H1 (cell line): ENCODE measurements at regions not wholly inside any gene's neighbourhood (a gene's known extent, or its start where the extent isn't known, plus 50 kb on each side); places are given as distances from the start of the nearest gene placed in this dataset.

Experiments
- CTCF ChIA-PET: fragments of 300-600 bp; sonication (Branson Sonifier 250); formaldehyde crosslinking; loops from one replicate; lab custom pipeline; 2021; ENCODE audit not compliant: partially characterized antibody; lab: Charles Lee
- POLR2A ChIA-PET: fragments of 300-600 bp; sonication (Branson Sonifier 250); formaldehyde crosslinking; loops from one replicate; lab custom pipeline; 2021; ENCODE audit warnings: inconsistent platforms; ENCODE audit not compliant: partially characterized antibody; lab: Charles Lee
- DNase-seq, 2 experiments: peaks; one replicate each; pipeline versions ENCODE4 v3.0.0 to v3.0.0-alpha.2; 2010 to 2022; ENCODE audit warnings: low spot score in 2 of 2, low read depth in 1 of 2, mixed read lengths in 1 of 2
- FAIRE-seq: peaks from 2 replicates; lab custom pipeline; 2011; peaks lifted over from hg19 to GRCh38; lab: Jason Lieb, UNC
- H2AFZ ChIP-seq: 2 replicates; pipeline ENCODE4 v1.8.1; 2012; ENCODE audit warnings: low read length, inconsistent platforms
- H2AK5ac ChIP-seq: 2 replicates; pipeline ENCODE4 v1.6.1; 2013; ENCODE audit warnings: low read depth, low read length
- H2BK120ac ChIP-seq: replicated peaks from 2 replicates; pipeline ENCODE3; 2013; ENCODE audit warnings: low read depth, low read length, inconsistent platforms
- H2BK12ac ChIP-seq: 2 replicates; pipeline ENCODE4 v1.6.1; 2013; ENCODE audit warnings: low read depth, low read length
- H2BK15ac ChIP-seq: 2 replicates; pipeline ENCODE4 v1.6.1; 2013; ENCODE audit warnings: low read length
- H2BK20ac ChIP-seq: 2 replicates; pipeline ENCODE4 v1.6.1; 2013; ENCODE audit warnings: low read length
- H2BK5ac ChIP-seq: 2 replicates; pipeline ENCODE4 v1.6.1; 2013; ENCODE audit warnings: low read depth, low read length
- H3K14ac ChIP-seq: 2 replicates; pipeline ENCODE4 v1.6.1; 2013; ENCODE audit warnings: inconsistent platforms; ENCODE audit not compliant: insufficient read length
- H3K18ac ChIP-seq: 2 replicates; pipeline ENCODE4 v1.6.1; 2013; ENCODE audit warnings: low read length; ENCODE audit errors: extremely low read depth
- H3K23ac ChIP-seq: 2 replicates; pipeline ENCODE4 v1.6.1; 2013; ENCODE audit warnings: inconsistent platforms; ENCODE audit not compliant: insufficient read length
- H3K23me2 ChIP-seq: 2 replicates; pipeline ENCODE4 v1.6.1; 2013; ENCODE audit warnings: low read depth, low read length
- H3K27ac ChIP-seq: 2 replicates; pipeline ENCODE4 v1.6.1; 2011; ENCODE audit warnings: low read depth, low read length, inconsistent platforms
- H3K27me3 ChIP-seq, 4 experiments: replicated peaks in 1 of 4; 1 replicate in 1 of 4; 2 replicates in 3 of 4; pipeline versions ENCODE4 v1.6.1 to v1.8.1; 2011 to 2013; ENCODE audit warnings: low read length in 3 of 4, mild to moderate bottlenecking in 3 of 4, inconsistent platforms in 2 of 4, mixed read lengths in 2 of 4, moderate library complexity in 1 of 4; ENCODE audit not compliant: control insufficient read depth in 3 of 4, insufficient read depth in 3 of 4; ENCODE audit errors: extremely low read depth in 1 of 4
- H3K36me3 ChIP-seq, 4 experiments: 2 replicates each; pipeline versions ENCODE4 v1.6.1 to v1.8.1; 2011 to 2013; ENCODE audit warnings: mild to moderate bottlenecking in 4 of 4, low read length in 3 of 4, moderate library complexity in 2 of 4, control low read depth in 1 of 4, inconsistent platforms in 1 of 4; ENCODE audit not compliant: insufficient read depth in 4 of 4, control insufficient read depth in 2 of 4
- H3K4ac ChIP-seq: replicated peaks from 2 replicates; pipeline ENCODE3; 2013; ENCODE audit warnings: low read length, low read depth, mixed read lengths, inconsistent platforms; ENCODE audit not compliant: insufficient read length
- H3K4me1 ChIP-seq, 4 experiments: replicated peaks in 1 of 4; 1 replicate in 1 of 4; 2 replicates in 3 of 4; pipeline versions ENCODE4 v1.6.1 to v1.8.1; 2011 to 2013; ENCODE audit warnings: low read length in 3 of 4, inconsistent platforms in 2 of 4, mixed read lengths in 1 of 4; ENCODE audit not compliant: insufficient read depth in 4 of 4, control insufficient read depth in 3 of 4
- H3K4me2 ChIP-seq, 2 experiments: 2 replicates each; pipeline versions ENCODE4 v1.6.1 to v1.8.1; 2011 to 2013; ENCODE audit warnings: low read depth in 2 of 2, low read length in 2 of 2, control low read depth in 1 of 2, inconsistent platforms in 1 of 2, mild to moderate bottlenecking in 1 of 2; ENCODE audit not compliant: insufficient read depth in 1 of 2
- H3K4me3 ChIP-seq, 4 experiments: fragments of 200-600, 300-600 bp in 1 of 4; sonication (generic), shearing (Covaris generic), sonication (Bioruptor Twin) in 1 of 4; 2 replicates each; pipeline versions ENCODE4 v1.5.1 to v1.8.1; 2011 to 2016; ENCODE audit warnings: low read length in 4 of 4, low read depth in 3 of 4, control low read depth in 2 of 4, inconsistent platforms in 2 of 4, mild to moderate bottlenecking in 2 of 4, mixed read lengths in 1 of 4, moderate library complexity in 1 of 4; ENCODE audit not compliant: insufficient read depth in 2 of 4; ENCODE audit errors: extremely low read depth in 1 of 4
- H3K56ac ChIP-seq: replicated peaks from 2 replicates; pipeline ENCODE3; 2013; ENCODE audit warnings: low read depth, mild to moderate bottlenecking, mixed read lengths, low read length, inconsistent platforms; ENCODE audit not compliant: insufficient read length
- H3K79me1 ChIP-seq: 2 replicates; pipeline ENCODE4 v1.6.1; 2013; ENCODE audit warnings: low read depth, low read length, control low read depth
- H3K79me2 ChIP-seq, 2 experiments: 2 replicates each; pipeline versions ENCODE4 v1.6.1 to v1.8.1; 2012 to 2013; ENCODE audit warnings: low read length in 2 of 2, mild to moderate bottlenecking in 2 of 2, inconsistent platforms in 1 of 2; ENCODE audit not compliant: insufficient read depth in 2 of 2, control insufficient read depth in 1 of 2
- H3K9ac ChIP-seq, 4 experiments: replicated peaks in 1 of 4; 1 replicate in 1 of 4; 2 replicates in 3 of 4; pipeline versions ENCODE4 v1.6.1 to v1.8.1; 2011 to 2013; ENCODE audit warnings: low read depth in 3 of 4, low read length in 3 of 4, control low read depth in 2 of 4, mild to moderate bottlenecking in 2 of 4, moderate library complexity in 2 of 4, inconsistent platforms in 1 of 4; ENCODE audit errors: extremely low read depth in 1 of 4
- H3K9me3 ChIP-seq, 2 experiments: 2 replicates each; pipeline versions ENCODE4 v1.6.1 to v1.8.1; 2012 to 2013; ENCODE audit warnings: mild to moderate bottlenecking in 2 of 2, moderate library complexity in 2 of 2, control low read depth in 1 of 2, inconsistent platforms in 1 of 2, low read depth in 1 of 2, low read length in 1 of 2, mixed read lengths in 1 of 2; ENCODE audit not compliant: insufficient read depth in 2 of 2
- H4K20me1 ChIP-seq, 2 experiments: replicated peaks in 1 of 2; 2 replicates each; pipeline versions ENCODE3 to v1.8.1; 2011 to 2013; ENCODE audit warnings: inconsistent platforms in 2 of 2, low read length in 2 of 2, mild to moderate bottlenecking in 1 of 2; ENCODE audit not compliant: insufficient read depth in 2 of 2, control insufficient read depth in 1 of 2
- H4K5ac ChIP-seq: 2 replicates; pipeline ENCODE4 v1.6.1; 2013; ENCODE audit warnings: low read length, low read depth, mixed read lengths, inconsistent platforms; ENCODE audit not compliant: insufficient read length
- H4K8ac ChIP-seq: 2 replicates; pipeline ENCODE4 v1.8.0; 2013; ENCODE audit warnings: mild to moderate bottlenecking, moderate library complexity, low read length, inconsistent platforms; ENCODE audit not compliant: insufficient read depth; ENCODE audit errors: extremely low read depth
- H4K91ac ChIP-seq: replicated peaks from 2 replicates; pipeline ENCODE3; 2013; ENCODE audit warnings: low read length, mixed read lengths, inconsistent platforms; ENCODE audit not compliant: insufficient read length
- CHD1 ChIP-seq: IDR thresholded peaks from 2 replicates; pipeline ENCODE4 v1.6.1; 2012; ENCODE audit warnings: low read depth, low read length, improper control_type of control experiment
- TAF1 ChIP-seq: IDR thresholded peaks from 2 replicates; pipeline ENCODE4 v1.6.1; 2011; ENCODE audit warnings: mild to moderate bottlenecking, low read depth, low read length
- TCF12 ChIP-seq: IDR thresholded peaks from 2 replicates; pipeline ENCODE4 v1.6.1; 2011; ENCODE audit warnings: low read depth, mild to moderate bottlenecking, low read length
- WGBS, 2 experiments: shearing (Covaris generic) in 1 of 2; methylation state at CpG; one replicate each; pipeline versions ENCODE4 v1.1.6 to v1.1.7; 2013 to 2015; ENCODE audit warnings: low lambda C conversion rate in 2 of 2, mixed read lengths in 2 of 2, inconsistent platforms in 1 of 2, low coverage in 1 of 2, missing lambda C conversion rate in 1 of 2; ENCODE audit not compliant: insufficient replicate concordance in 2 of 2, insufficient coverage in 1 of 2, insufficient read length in 1 of 2; ENCODE audit errors: extremely low coverage in 1 of 2, missing lambda C conversion rate in 1 of 2; 5-methylcytosine and 5-hydroxymethylcytosine counted together

DNA sequence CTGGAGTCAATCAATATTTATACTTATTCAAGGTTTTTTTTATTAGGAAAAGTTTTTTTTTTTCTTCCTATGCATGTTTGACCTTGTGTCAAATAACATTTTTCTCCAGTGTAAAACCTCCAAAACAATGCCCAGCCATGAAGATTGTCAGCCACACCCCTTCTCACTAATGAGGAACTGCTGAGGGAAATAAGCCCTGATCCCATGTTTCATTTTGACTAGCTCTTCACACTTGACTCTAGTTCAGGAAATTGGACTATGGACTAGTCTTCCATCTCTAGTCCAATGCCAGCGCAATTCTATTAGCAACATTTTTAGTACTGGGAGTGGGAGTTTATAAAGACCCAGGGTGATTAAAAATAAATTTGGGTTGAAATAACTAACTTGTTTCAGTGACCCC is 275.6 kb upstream of the CXCR4 start:
- H2AK5ac ChIP-seq = no peak overlapping the region
- no peak overlapping the region for H2BK20ac ChIP-seq
- H3K27me3 ChIP-seq = no peaks in the 10 kb centered on the region
- FAIRE-seq = no peak
- H3K27ac ChIP-seq = no peak overlapping the region
- H3K9me3 ChIP-seq = no peaks in the 10 kb centered on the region
- no peak overlapping the region for H4K5ac ChIP-seq
- no peak overlapping the region for H2AFZ ChIP-seq
- CTCF ChIA-PET = interaction anchor here (0.7 to 2.9 kb wide), 2 partner anchors 9 to 469 kb away, joined by 3 to 14 read pairs; no protein-coding TSS in a partner anchor
- no peak overlapping the region for H3K4me2 ChIP-seq
- no peaks in the 10 kb centered on the region for H3K79me2 ChIP-seq
- H2BK12ac ChIP-seq = no peak overlapping the region
- H2BK120ac ChIP-seq = no peak overlapping the region
- TF ChIP-seq TCF12 (no peak), TAF1 (no peak), CHD1 (no peak)
- no peak overlapping the region for H2BK15ac ChIP-seq
- no peak overlapping the region for H2BK5ac ChIP-seq
- POLR2A ChIA-PET = no interaction called here
- no peak overlapping the region for H3K4ac ChIP-seq
- H3K14ac ChIP-seq = no peak overlapping the region
- 96% methylated on average over 1 of the region's 1 CpG; no CpG with 5 or more reads in 1 of the 2 experiments for WGBS, 2 experiments
- no peaks in the 10 kb centered on the region for H3K23me2 ChIP-seq
- no peak overlapping the region for H3K9ac ChIP-seq
- H3K18ac ChIP-seq = no peak overlapping the region
- DNase-seq = no peak
- no peaks in the 10 kb centered on the region for H4K20me1 ChIP-seq
- no peaks in the 10 kb centered on the region for H3K36me3 ChIP-seq
- no peaks in the 10 kb centered on the region for H3K79me1 ChIP-seq
- no peak overlapping the region for H4K91ac ChIP-seq
- no peaks in the 10 kb centered on the region for H3K4me1 ChIP-seq
- H3K23ac ChIP-seq = no peak overlapping the region
- no peak overlapping the region for H4K8ac ChIP-seq
- H3K56ac ChIP-seq = no peak overlapping the region
- no peak overlapping the region for H3K4me3 ChIP-seq
